Activated naive CD4-positive, alpha-beta T cell treated with anti-CD3 and anti-CD28 coated beads, Interleukin-2, amount 50 U/mL, for 16 hours (primary cell): ENCODE measurements at regions not wholly inside any gene's neighbourhood (a gene's known extent, or its start where the extent isn't known, plus 50 kb on each side); places are given as distances from the start of the nearest gene placed in this dataset.

Experiments used
- DNase-seq: peaks from one replicate; pipeline ENCODE4 v3.0.0-alpha.2; 2020

- no peak for DNase-seq
Measured at GRCh38 chr12:81950871-81951270, 191.7 kb upstream of the PPFIA2 start.

- no peak for DNase-seq
Measured at GRCh38 chr12:81949841-81950308, 190.7 kb upstream of the PPFIA2 start.

- no peak for DNase-seq
Measured at GRCh38 chr12:81949416-81949815, 190.3 kb upstream of the PPFIA2 start.

GRCh38 chr12:81944886-81945285 is 185.7 kb upstream of the PPFIA2 start:
- DNase-seq: no peak

GRCh38 chr12:81942594-81942993 is 183.4 kb upstream of the PPFIA2 start:
- DNase-seq: no peak

- DNase-seq: no peak
Measured at GRCh38 chr12:81930037-81930436, 170.9 kb upstream of the PPFIA2 start.

GRCh38 chr12:81896771-81897170 is 137.6 kb upstream of the PPFIA2 start:
- DNase-seq: no peak

GRCh38 chr12:81888961-81889360 is 129.8 kb upstream of the PPFIA2 start:
- DNase-seq: no peak

GRCh38 chr12:81888106-81888740 is 129.1 kb upstream of the PPFIA2 start:
- no peak for DNase-seq

GRCh38 chr12:81874586-81874985 is 115.4 kb upstream of the PPFIA2 start:
- no peak for DNase-seq

GRCh38 chr12:81874166-81874565 is 115.0 kb upstream of the PPFIA2 start:
- DNase-seq: no peak

- DNase-seq: no peak
Measured at GRCh38 chr12:81872400-81872799, 113.2 kb upstream of the PPFIA2 start.

GRCh38 chr12:81866081-81866480 is 106.9 kb upstream of the PPFIA2 start:
- no peak for DNase-seq

- DNase-seq: no peak
Measured at GRCh38 chr12:81863406-81863805, 104.3 kb upstream of the PPFIA2 start.

GRCh38 chr12:81859521-81859920 is 100.4 kb upstream of the PPFIA2 start:
- no peak for DNase-seq

GRCh38 chr12:81843599-81843998 is 84.4 kb upstream of the PPFIA2 start:
- no peak for DNase-seq

GRCh38 chr12:81835783-81836182 is 76.6 kb upstream of the PPFIA2 start:
- peak; percentile 37 for DNase-seq

- no peak for DNase-seq
Measured at GRCh38 chr12:81819991-81820633, 61.0 kb upstream of the PPFIA2 start.

- no peak for DNase-seq
Measured at GRCh38 chr12:81815611-81816010, 56.5 kb upstream of the PPFIA2 start.

- no peak for DNase-seq
Measured at GRCh38 chr12:81811778-81812125, 52.6 kb upstream of the PPFIA2 start.

GRCh38 chr12:81811061-81811777 is 52.1 kb upstream of the PPFIA2 start:
- no peak for DNase-seq

GRCh38 chr12:81809829-81810595 is 50.9 kb upstream of the PPFIA2 start:
- no peak for DNase-seq

GRCh38 chr12:81809113-81809777 is 50.1 kb upstream of the PPFIA2 start:
- DNase-seq: no peak
